LHCN-M2 (cell line): ENCODE measurements at regions not wholly inside any gene's neighbourhood (a gene's known extent, or its start where the extent isn't known, plus 50 kb on each side); places are given as distances from the start of the nearest gene placed in this dataset.

ENCODE experiments used
- DNase-seq: peaks from one replicate; pipeline ENCODE4 v3.0.0-alpha.2; 2012; ENCODE audit warnings: low read depth

- DNase-seq = no peak
These were observed 69.9 kb upstream of the PSMA6 start for GRCh38 chr14:35222324-35222723.

- DNase-seq = no peak
These were observed 69.2 kb upstream of the PSMA6 start for GRCh38 chr14:35222872-35223466.

- DNase-seq = no peak
These were observed 68.3 kb upstream of the PSMA6 start for GRCh38 chr14:35223927-35224326.

- no peak for DNase-seq
These were observed 67.6 kb upstream of the PSMA6 start for GRCh38 chr14:35224615-35225014.

- no peak for DNase-seq
These were observed 62.9 kb upstream of the PSMA6 start for GRCh38 chr14:35229084-35229791.

GRCh38 chr14:35229792-35230089, 62.4 kb upstream of the PSMA6 start:
- no peak for DNase-seq

GRCh38 chr14:35231207-35231760, 60.9 kb upstream of the PSMA6 start:
- DNase-seq = no peak

- no peak for DNase-seq
These were observed 58.0 kb upstream of the PSMA6 start for GRCh38 chr14:35234012-35234805.

- DNase-seq = no peak
These were observed 56.3 kb upstream of the PSMA6 start for GRCh38 chr14:35235840-35236239.

- no peak for DNase-seq
These were observed 55.4 kb upstream of the PSMA6 start for GRCh38 chr14:35236806-35237205.

GRCh38 chr14:35240231-35240630, 52.0 kb upstream of the PSMA6 start:
- DNase-seq = no peak
